NCI-H1092 treated with DMSO at 0.1 percent for 48 hours (cell line): ENCODE measurements at regions not wholly inside any gene's neighbourhood (a gene's known extent, or its start where the extent isn't known, plus 50 kb on each side); places are given as distances from the start of the nearest gene placed in this dataset.
"Not testable (repeated sequence)": the region's sequence is repeated elsewhere in the genome, so short reads cannot be mapped to it uniquely, and the experiment has no call there.

ENCODE experiments used
- DNase-seq: peaks from one replicate; lab custom pipeline; 2025; lab: John Stamatoyannopoulos, UW

DNA sequence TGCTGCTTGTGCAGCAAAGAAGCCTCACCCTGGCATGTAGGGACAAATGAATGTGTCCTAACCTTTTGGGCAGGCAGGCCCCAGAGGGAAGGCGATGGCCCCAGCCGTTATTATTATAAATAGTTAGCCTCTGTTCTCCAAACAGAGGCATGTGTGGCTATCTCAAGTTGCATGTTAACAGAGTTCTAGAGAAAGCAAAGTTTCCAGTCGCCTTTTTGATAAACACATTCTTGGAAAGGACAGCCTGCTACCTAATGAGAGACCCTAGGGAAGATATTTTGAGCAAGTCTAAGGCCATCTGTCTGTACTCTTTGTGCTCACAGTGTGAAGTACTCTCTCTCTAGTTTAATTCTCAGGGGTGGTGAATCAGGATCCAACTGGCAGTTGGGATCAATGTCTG lies 97.4 kb upstream of the FHL2 start:
- no peak for DNase-seq

DNA sequence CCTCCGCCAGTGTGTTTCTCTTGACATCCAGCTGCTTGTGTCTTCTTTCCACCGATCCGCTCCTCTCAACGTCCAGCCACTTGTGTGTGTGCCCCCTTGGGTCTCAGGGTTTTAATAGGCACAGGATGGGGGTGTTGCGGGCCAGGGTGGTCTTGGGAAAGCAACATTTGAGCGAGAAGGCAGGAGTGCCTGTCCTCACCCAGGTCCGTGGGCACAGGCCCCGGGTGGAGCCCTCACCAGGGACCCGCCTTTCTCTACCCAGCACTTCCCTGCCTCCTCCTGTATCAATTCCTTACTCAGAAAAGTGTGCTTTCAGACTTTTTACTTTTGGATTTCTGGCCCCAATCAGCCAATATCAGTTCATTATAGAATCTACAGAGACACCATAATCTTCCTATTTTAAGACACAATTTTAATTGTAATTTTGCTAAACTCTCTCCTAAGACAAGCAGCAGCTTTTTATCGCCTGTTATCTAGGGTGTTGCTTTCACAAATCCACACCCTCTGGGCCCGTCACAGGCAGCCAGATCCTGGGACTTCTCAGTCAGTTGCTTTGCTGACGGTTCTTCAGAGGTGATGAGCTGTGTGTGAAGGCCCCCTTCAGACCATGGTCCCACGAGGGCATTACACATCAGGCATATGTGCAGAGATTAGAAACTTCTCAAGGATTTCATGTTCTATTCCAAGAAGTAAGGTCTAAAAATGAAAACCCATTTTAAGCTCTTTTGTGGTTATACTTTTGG lies 96.0 kb upstream of the FHL2 start:
- no peak for DNase-seq

GRCh38 chr2:105490956-105491355 lies 92.1 kb upstream of the FHL2 start:
- DNase-seq: peak; percentile 9

- DNase-seq: peak; percentile 10
Observed at GRCh38 chr2:105490204-105490603, 91.4 kb upstream of the FHL2 start.

DNA sequence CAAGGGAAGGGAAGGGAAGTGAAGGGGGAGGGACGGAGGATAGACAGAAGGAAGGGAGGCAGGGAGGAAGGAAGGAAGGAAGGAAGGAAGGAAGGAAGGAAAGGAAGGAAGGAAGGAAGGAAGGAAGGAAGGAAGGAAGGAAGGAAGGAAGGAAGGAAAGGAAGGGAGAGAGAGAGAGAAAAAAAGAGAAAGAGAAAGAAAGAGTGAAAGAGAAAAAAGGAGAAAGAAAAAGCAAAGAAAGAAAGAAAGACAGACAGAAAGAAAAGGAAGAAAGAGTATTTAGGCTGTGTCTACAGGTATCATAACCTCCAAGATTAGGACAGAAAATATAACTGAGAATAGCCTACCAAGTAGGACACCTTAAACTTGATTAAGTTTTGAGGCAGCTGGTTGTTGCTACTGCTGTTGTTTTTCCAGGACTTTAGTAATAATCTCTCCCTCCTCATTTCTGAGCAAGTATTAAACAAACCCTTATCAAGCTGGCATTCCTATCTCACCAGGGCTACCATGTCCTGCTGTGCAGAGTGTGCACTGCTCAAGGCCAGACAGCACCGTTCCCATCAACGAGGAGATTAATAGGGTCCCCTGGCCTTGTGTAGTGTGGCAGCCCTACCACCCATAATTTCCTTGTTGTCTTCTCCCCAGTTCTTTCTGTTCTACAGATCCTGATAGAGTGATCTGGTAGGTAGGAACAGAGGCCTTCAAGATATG lies 90.5 kb upstream of the FHL2 start:
- no peak for DNase-seq

- no peak for DNase-seq
Observed at GRCh38 chr2:105488285-105488684, 89.4 kb upstream of the FHL2 start.

DNA sequence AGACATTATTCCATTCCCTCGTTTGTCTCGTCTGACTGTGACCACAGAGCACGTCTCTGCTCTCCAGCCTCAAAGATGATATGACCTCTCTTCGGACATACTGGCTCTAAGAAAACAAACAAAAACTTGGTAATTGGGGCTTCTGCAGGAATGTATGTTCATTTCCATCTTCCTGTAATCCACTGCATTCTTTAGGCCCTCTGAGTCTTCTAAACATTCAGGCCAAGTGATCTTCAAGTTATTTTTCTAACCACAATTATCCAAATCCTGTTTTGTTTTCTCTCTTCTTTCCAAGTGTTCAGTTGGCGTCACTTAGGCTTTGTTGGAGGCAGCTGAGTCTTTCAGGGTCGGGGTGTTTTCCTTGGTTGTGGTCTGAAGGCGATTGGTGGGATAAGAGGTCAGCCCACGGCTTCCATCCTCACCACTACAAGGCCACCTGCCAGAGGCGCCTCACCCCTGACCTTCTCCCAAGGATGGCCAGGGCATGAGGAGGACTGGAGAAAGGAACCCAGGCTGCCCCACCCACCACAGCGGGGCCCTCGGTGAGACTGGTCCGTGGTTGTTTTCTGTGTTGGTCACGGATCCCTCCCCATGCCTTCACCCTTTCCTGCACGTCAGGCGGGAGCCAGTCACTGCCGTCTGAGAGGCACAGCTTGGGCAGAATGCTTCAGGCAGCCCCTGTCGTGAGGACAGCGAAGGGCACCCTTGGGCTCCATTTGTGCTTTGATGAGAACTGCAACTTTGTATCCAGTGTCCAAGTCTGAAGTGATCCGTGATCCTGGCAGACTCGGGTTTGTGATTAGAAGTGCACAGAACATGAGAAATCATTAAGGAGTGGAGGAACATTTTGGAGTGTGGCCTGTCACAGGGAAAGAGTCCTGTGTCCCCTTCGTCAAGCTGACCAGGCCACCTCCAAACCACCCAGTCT lies 88.6 kb upstream of the FHL2 start:
- no peak for DNase-seq

DNA sequence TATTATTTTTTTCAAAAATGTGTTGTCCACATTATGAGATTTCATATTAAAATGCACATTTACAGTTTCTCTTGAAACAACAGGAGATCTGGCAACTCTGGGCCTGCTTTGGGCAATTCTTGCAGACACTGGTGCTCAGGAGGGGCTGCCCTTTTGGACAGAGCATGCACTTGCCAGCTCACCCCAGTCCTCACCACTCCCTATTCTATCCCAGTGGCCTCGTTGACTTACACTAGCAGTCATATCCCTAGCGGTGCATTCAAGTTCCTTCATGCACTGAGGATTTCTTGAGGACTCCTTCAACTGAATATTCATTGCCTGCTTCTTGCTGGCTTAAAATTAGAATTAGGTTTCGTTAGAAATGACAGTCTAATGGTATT lies 87.9 kb upstream of the FHL2 start:
- DNase-seq: no peak

- DNase-seq: no peak
Observed at GRCh38 chr2:105478670-105479069, 79.8 kb upstream of the FHL2 start.

- DNase-seq: not testable (repeated sequence)
Observed at GRCh38 chr2:105477050-105477620, 78.3 kb upstream of the FHL2 start.

DNA sequence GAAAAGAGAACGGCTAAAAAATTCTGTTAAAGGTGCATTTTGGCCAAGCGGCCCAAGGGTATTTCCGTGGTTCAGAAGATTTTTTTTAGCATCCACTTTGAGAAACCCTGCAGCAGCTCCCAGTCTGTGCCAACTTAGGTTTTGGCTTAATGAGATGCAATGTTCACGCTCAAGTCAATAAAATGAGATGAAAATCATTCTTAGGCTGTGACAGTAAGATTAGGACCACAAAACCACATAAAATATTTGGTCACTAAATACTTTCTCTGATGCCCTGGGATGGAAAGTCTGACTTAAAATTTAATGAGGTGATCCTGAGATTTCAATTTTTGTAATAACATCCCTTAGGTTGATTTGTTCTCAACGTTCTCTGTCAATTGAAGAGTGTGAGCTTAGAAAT lies 74.2 kb upstream of the FHL2 start:
- DNase-seq: no peak

DNA sequence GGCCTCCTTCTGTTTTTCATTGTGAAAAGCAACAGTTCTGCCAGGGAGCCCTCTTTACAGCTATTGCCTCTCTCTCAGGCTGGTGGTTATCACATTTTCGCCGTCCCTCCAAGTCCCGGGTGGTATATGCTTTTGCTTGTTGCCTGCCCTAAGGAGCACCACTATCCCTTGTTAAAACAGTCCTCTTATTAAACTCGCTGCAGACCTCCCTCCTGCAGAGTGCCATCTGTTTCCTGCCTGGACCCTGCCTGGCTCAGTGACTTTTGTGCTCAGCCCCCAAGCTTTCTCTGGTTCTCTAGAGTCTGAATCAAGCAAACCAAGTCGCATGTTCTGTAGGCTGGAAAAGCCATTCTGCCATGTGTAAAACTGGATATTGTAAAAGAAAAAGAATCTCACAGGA lies 72.1 kb upstream of the FHL2 start:
- peak; percentile 41 for DNase-seq

DNA sequence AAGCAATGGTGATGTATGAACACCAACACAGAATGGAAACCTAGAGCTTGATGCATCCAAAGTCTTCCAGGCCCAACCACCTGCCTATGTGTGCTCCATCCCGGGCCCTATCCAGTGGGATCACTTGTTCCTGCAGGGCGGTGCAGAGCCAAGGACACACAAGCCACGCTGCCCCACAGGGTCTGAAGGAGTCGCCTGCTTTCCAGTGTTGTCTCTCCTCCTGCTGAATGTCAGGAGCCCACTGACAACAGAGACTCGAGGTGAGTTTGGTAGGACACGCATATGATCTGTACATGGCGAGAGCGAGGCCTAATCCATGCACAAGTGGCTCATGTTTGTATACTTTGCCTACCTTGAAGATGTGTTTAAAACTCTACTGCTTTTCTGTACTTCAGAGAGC lies 70.9 kb upstream of the FHL2 start:
- DNase-seq: no peak

DNA sequence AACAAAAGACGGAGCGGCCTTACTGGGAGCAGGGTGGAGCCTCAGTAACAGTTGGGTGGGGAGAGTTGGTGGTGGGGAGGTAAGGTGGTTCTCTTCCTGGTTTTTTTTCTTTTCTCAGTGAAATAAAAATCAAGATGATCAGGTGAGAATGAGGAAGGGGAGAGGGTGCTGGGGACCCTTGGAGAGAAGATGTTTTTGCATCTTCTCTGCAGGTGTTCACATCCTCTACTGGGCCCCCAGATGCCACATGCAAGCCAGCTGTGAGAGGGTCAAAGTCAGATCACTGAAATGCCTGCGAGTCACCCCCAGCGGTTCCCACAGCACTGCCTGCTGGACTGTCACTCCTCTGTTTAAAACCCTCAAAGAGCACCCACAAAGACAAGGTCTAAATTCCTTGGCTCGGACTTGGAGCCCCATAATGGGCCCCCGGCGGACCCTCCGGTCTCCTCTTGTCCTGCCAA lies 69.8 kb upstream of the FHL2 start:
- no peak for DNase-seq

- no peak for DNase-seq
Observed at GRCh38 chr2:105464325-105464724, 65.5 kb upstream of the FHL2 start.

DNA sequence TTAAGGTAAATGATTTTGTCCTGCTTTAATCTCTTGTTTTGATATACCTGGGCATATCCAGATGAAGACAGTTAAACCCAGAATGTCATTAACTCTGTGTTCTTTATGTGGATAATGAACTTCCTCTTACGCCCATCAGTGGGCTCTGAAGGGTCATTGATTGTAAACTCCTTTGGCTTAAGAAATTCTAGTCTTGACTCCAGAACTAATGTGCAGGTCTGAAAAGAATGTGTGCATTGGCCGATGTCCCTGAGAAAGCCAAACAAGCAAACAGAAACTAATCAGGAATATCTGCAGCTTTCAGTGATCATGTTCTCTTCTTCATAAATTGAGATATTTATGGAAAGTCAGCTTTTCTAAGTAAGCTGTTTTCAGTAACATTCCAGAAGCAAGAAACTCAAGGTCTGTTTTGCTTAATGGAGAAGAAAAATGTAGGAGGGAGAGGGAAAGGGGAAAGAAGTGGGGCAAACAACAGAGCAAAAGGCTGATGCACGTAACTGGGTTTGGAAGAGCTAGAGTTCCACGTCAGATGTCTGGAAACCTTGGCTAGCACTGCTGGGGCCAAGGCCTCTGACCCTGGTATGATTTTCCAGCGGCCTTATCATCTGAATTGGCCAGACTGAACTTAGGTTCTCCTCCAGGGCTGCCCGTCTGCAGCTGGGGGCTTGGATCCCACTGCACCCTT lies 61.3 kb upstream of the FHL2 start:
- no peak for DNase-seq

- DNase-seq: no peak
Observed at GRCh38 chr2:105458076-105458475, 59.2 kb upstream of the FHL2 start.

GRCh38 chr2:105455488-105456003 lies 56.7 kb upstream of the FHL2 start:
- DNase-seq: peak; percentile 54

- no peak for DNase-seq
Observed at GRCh38 chr2:105454801-105455485, 56.1 kb upstream of the FHL2 start.

- no peak for DNase-seq
Observed at GRCh38 chr2:105451571-105452166, 52.8 kb upstream of the FHL2 start.
